Mucosa of rectum (tissue), 2 donors: ENCODE measurements at regions not wholly inside any gene's neighbourhood (a gene's known extent, or its start where the extent isn't known, plus 50 kb on each side); places are given as distances from the start of the nearest gene placed in this dataset.
"Not testable (repeated sequence)": the region's sequence is repeated elsewhere in the genome, so short reads cannot be mapped to it uniquely, and the experiment has no call there.

Experiments used
- H3K27ac ChIP-seq, 2 donors: one replicate each; pipeline ENCODE4 v1.7.0; 2013; ENCODE audit warnings: inconsistent platforms in 2 of 2, low read depth in 2 of 2, low read length in 2 of 2
- H3K27me3 ChIP-seq, 2 donors: one replicate each; pipeline ENCODE4 v1.7.0; 2013; ENCODE audit warnings: low read length in 2 of 2; ENCODE audit not compliant: control insufficient read depth in 2 of 2, insufficient read depth in 2 of 2
- H3K36me3 ChIP-seq, 2 donors: one replicate each; pipeline ENCODE4 v1.7.0; 2013; ENCODE audit warnings: low read length in 2 of 2; ENCODE audit not compliant: control insufficient read depth in 2 of 2, insufficient read depth in 2 of 2
- H3K4me1 ChIP-seq, 2 donors: one replicate each; pipeline ENCODE4 v1.7.0; 2013; ENCODE audit warnings: low read length in 2 of 2, mild to moderate bottlenecking in 1 of 2; ENCODE audit not compliant: control insufficient read depth in 2 of 2, insufficient read depth in 2 of 2
- H3K4me3 ChIP-seq, 2 donors: one replicate each; pipeline ENCODE4 v1.7.0; 2013; ENCODE audit warnings: low read length in 2 of 2
- H3K9ac ChIP-seq, 2 donors: one replicate each; pipeline ENCODE4 v1.7.0; 2013; ENCODE audit warnings: low read length in 2 of 2, low read depth in 1 of 2, mild to moderate bottlenecking in 1 of 2
- H3K9me3 ChIP-seq, 2 donors: one replicate each; pipeline ENCODE4 v1.7.0; 2013; ENCODE audit warnings: low read length in 2 of 2; ENCODE audit not compliant: control insufficient read depth in 2 of 2
- donor health status: healthy.
- donor health status: Normal muscosa, but diverticular disease.

DNA sequence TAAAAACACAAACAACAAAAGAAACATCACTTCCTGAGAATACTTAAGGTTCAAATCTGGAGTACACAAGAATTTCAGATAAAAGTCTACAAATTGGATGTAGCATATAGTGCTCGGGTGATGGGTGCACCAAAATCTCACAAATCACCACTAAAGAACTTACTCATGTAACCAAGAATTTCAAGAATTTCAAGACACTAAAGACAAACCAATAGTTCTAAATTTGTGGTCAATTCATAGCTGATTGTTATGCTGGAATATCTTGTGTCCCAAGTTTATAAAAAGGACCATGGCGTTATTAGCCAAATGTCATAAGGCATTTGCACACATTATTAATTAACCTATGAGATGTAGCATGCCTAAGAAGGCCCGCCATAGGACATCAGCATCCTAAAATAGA is 1204.1 kb upstream of the AUTS2 start:
- Histone ChIP-seq H3K27ac (no peak overlapping the region), H3K9ac (no peak overlapping the region), H3K27me3 (no peaks in the 10 kb centered on the region), H3K4me1 (no peaks in the 10 kb centered on the region), H3K4me3 (no peak overlapping the region), H3K36me3 (no peaks in the 10 kb centered on the region), H3K9me3 (peaks cover 11 to 12% of the 10 kb centered on the region in 2 donors)

DNA sequence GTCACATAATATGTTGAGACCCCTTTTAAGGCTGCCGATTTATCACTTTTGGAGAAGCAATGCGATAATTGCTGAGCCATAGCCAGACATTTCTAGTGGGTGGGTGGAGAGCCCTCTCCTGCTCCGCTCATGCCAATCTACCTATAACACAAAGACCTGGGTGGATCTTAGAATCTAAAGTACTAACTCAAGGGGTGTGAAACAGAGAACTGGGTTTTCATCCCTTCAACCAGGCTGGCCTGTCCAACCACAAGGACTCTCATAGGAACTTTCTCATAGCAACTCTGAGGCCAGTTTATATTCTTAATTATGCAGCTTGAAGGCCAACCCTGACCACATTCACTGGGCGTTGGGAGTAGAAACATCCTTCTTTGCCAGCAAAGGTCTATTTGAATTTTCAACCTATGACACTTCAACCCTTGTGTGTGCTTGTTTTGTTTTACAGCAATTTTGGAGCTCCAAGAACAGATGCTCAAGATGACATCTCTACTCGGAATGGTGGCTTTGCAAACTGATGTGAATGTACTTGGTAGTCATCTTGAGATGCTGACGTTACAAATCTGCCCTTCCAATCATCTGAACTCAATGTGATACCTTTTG is 1198.2 kb upstream of the AUTS2 start:
- peaks cover 2 to 5% of the 10 kb centered on the region in 2 donors for H3K9me3 ChIP-seq
- no peaks in the 10 kb centered on the region for H3K4me1 ChIP-seq
- H3K27ac ChIP-seq, result no peak overlapping the region
- H3K36me3 ChIP-seq, result no peaks in the 10 kb centered on the region
- H3K9ac ChIP-seq, result no peak overlapping the region
- no peaks in the 10 kb centered on the region for H3K27me3 ChIP-seq
- H3K4me3 ChIP-seq, result no peak overlapping the region

DNA sequence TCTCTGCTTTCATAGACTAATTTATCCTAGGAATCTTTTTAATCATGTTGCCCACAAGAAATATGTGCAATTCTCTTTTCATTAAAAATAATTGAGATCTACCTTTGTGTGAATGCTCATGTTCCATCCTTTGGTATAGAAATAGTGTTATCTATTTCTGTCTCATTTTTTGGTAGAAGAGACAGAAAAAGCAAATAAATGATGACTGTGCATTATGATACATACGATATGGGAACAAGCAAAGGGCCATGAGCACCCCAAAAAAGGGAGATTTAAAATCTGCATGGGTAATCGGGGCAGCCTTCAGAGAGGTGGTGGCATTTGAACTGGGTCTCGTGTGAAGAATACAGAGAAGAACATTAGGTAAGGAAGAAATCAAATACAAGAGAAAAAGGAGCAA is 1197.5 kb upstream of the AUTS2 start:
- H3K9ac ChIP-seq, result no peak overlapping the region
- H3K9me3 ChIP-seq, result peaks cover 2 to 5% of the 10 kb centered on the region in 2 donors
- H3K27ac ChIP-seq, result no peak overlapping the region
- H3K4me1 ChIP-seq, result no peaks in the 10 kb centered on the region
- no peaks in the 10 kb centered on the region for H3K27me3 ChIP-seq
- H3K4me3 ChIP-seq, result no peak overlapping the region
- no peaks in the 10 kb centered on the region for H3K36me3 ChIP-seq

GRCh38 chr7:68401313-68401712 is 1197.0 kb upstream of the AUTS2 start:
- H3K4me3 ChIP-seq, result no peak overlapping the region
- peaks cover 2 to 5% of the 10 kb centered on the region in 2 donors for H3K9me3 ChIP-seq
- H3K27me3 ChIP-seq, result no peaks in the 10 kb centered on the region
- H3K27ac ChIP-seq, result no peak overlapping the region
- no peaks in the 10 kb centered on the region for H3K36me3 ChIP-seq
- no peak overlapping the region for H3K9ac ChIP-seq
- H3K4me1 ChIP-seq, result no peaks in the 10 kb centered on the region

DNA sequence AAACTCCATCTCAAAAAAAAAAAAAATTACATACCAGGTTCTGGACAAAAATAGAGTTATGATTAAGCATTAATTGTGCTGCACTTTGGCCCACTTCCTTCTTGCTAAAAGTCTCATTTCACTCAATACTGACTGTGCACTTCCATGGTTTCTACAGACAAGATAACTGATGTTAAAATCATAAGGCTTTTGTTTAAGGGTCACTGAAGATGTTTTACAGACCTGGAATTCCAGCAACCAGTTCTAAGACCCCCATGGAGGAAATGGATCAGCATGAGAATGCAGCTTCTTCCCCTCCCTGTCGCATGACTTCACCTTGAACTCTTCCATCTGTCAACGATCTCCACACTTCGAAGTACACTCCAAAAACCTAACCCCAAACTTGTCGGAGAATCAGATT is 1191.8 kb upstream of the AUTS2 start:
- Histone ChIP-seq H3K9me3 (peaks cover 0 to 2% of the 10 kb centered on the region in 2 donors), H3K27me3 (no peaks in the 10 kb centered on the region), H3K4me3 (no peak overlapping the region), H3K4me1 (no peaks in the 10 kb centered on the region), H3K36me3 (no peaks in the 10 kb centered on the region), H3K27ac (no peak overlapping the region), H3K9ac (no peak overlapping the region)

DNA sequence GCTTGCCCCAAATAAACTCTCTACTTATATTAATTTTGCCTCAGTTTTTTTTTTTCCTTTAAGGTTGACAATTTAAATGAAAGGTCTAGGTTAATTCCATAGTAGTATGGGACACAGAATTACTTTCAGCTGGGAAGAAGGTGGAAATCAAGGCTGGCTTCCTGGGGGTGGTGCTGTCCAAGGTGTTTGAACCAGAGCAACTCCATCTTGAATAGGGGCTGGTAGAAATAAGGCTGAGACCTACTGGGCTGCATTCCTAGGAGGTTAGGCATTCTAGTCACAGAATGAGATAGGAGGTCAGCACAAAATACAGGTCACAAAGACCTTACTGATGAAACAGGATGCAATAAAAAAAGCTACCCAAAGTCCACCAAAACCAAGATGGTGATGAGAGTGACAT is 1190.8 kb upstream of the AUTS2 start:
- H3K9ac ChIP-seq, result no peak overlapping the region
- no peaks in the 10 kb centered on the region for H3K27me3 ChIP-seq
- no peak overlapping the region for H3K4me3 ChIP-seq
- H3K27ac ChIP-seq, result no peak overlapping the region
- H3K9me3 ChIP-seq, result peaks cover 0 to under 1% of the 10 kb centered on the region in 2 donors
- H3K4me1 ChIP-seq, result no peaks in the 10 kb centered on the region
- H3K36me3 ChIP-seq, result no peaks in the 10 kb centered on the region

DNA sequence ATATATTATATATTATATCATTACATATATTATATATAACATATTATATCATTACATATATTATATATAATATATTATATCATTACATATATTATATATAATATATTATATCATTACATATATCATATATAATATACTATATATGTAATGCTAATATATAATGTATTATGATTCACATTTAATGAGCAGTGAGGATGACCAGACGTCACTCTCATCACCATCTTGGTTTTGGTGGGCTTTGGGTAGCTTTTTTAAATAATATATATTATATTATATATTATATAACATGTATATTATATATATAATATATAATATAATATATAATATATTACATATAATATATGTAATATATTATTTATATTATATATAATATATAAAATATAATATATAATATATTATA is 1189.4 kb upstream of the AUTS2 start:
- no peak overlapping the region for H3K27ac ChIP-seq
- H3K9me3 ChIP-seq, result no peaks in the 10 kb centered on the region
- H3K4me1 ChIP-seq, result no peaks in the 10 kb centered on the region
- no peak overlapping the region for H3K4me3 ChIP-seq
- no peak overlapping the region for H3K9ac ChIP-seq
- no peaks in the 10 kb centered on the region for H3K36me3 ChIP-seq
- no peaks in the 10 kb centered on the region for H3K27me3 ChIP-seq

DNA sequence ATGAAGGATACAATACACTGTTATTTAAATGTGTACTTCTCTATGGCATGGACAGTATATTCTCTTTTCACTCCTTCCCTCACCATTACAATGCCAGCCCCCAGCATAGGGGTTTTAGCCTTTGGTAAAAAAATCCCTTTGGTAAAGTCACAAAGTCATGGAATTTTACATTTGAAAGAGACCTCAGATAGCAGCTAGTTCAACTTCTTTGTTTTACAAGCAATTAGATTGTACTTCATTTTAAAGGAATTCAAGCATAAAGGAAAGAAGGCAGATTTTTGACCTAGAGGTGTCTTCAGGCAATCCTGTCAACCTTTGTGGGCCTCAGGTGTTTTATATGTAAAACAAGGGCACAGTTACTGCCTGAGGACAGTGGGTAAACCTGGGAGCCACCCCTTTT is 1188.4 kb upstream of the AUTS2 start:
- H3K9me3 ChIP-seq, result peaks cover 0 to 1% of the 10 kb centered on the region in 2 donors
- H3K9ac ChIP-seq, result no peak overlapping the region
- no peaks in the 10 kb centered on the region for H3K4me1 ChIP-seq
- H3K27me3 ChIP-seq, result no peaks in the 10 kb centered on the region
- H3K36me3 ChIP-seq, result no peaks in the 10 kb centered on the region
- no peak overlapping the region for H3K27ac ChIP-seq
- no peak overlapping the region for H3K4me3 ChIP-seq

GRCh38 chr7:68410693-68411092 is 1187.6 kb upstream of the AUTS2 start:
- not testable (repeated sequence) for H3K27ac ChIP-seq, H3K9me3 ChIP-seq, H3K36me3 ChIP-seq, H3K27me3 ChIP-seq, H3K4me3 ChIP-seq, H3K4me1 ChIP-seq, H3K9ac ChIP-seq

GRCh38 chr7:68411742-68412141 is 1186.5 kb upstream of the AUTS2 start:
- H3K36me3 ChIP-seq, result no peaks in the 10 kb centered on the region
- H3K9ac ChIP-seq, result no peak overlapping the region
- H3K27me3 ChIP-seq, result no peaks in the 10 kb centered on the region
- H3K4me3 ChIP-seq, result no peak overlapping the region
- no peak overlapping the region for H3K27ac ChIP-seq
- peaks cover 0 to 1% of the 10 kb centered on the region in 2 donors for H3K9me3 ChIP-seq
- H3K4me1 ChIP-seq, result no peaks in the 10 kb centered on the region
